Liver (tissue), 8 donors: ENCODE measurements at regions not wholly inside any gene's neighbourhood (a gene's known extent, or its start where the extent isn't known, plus 50 kb on each side); places are given as distances from the start of the nearest gene placed in this dataset.
"Not testable (repeated sequence)": the region's sequence is repeated elsewhere in the genome, so short reads cannot be mapped to it uniquely, and the experiment has no call there.

ENCODE experiments used
- DNase-seq: peaks from one replicate; pipeline ENCODE4 v3.0.0-alpha.2; 2017; ENCODE audit warnings: low spot score
- H3K27ac ChIP-seq, 2 donors: one replicate each; pipeline ENCODE4 v1.7.0; 2013; ENCODE audit warnings: inconsistent platforms in 2 of 2, low read length in 2 of 2, control low read depth in 1 of 2, low read depth in 1 of 2, mild to moderate bottlenecking in 1 of 2
- H3K27me3 ChIP-seq, 4 donors: one replicate each; pipeline versions ENCODE4 v1.6.1 to v1.7.0; 2013; ENCODE audit warnings: low read length in 3 of 4, inconsistent platforms in 1 of 4, mild to moderate bottlenecking in 1 of 4, moderate library complexity in 1 of 4; ENCODE audit not compliant: control insufficient read depth in 4 of 4, insufficient read depth in 4 of 4
- H3K36me3 ChIP-seq, 4 donors: one replicate each; pipeline versions ENCODE4 v1.6.1 to v1.7.0; 2013; ENCODE audit warnings: low read length in 3 of 4, mild to moderate bottlenecking in 3 of 4, low read depth in 1 of 4, moderate library complexity in 1 of 4; ENCODE audit not compliant: control insufficient read depth in 4 of 4, insufficient read depth in 3 of 4
- H3K4me1 ChIP-seq, 4 donors: one replicate each; pipeline versions ENCODE4 v1.6.1 to v1.7.0; 2013; ENCODE audit warnings: low read length in 3 of 4, mild to moderate bottlenecking in 3 of 4, moderate library complexity in 1 of 4; ENCODE audit not compliant: control insufficient read depth in 4 of 4, insufficient read depth in 4 of 4
- H3K4me3 ChIP-seq, 3 donors: one replicate each; pipeline versions ENCODE4 v1.6.1 to v1.7.0; 2013; ENCODE audit warnings: low read length in 3 of 3, control low read depth in 1 of 3, low read depth in 1 of 3, mild to moderate bottlenecking in 1 of 3
- H3K9ac ChIP-seq, 2 donors: one replicate each; pipeline ENCODE4 v1.7.0; 2013; ENCODE audit warnings: low read length in 2 of 2, mild to moderate bottlenecking in 2 of 2, moderate library complexity in 2 of 2, control low read depth in 1 of 2, low read depth in 1 of 2
- H3K9me3 ChIP-seq, 4 donors: one replicate each; pipeline versions ENCODE4 v1.6.1 to v1.7.0; 2013; ENCODE audit warnings: low read length in 3 of 4; ENCODE audit not compliant: control insufficient read depth in 4 of 4
- EGR1 ChIP-seq, 2 donors: IDR thresholded peaks; 2 replicates each; pipeline ENCODE4 v1.6.1; 2016 to 2018; ENCODE audit warnings: antibody characterized with exemption in 2 of 2, low read depth in 2 of 2
- FOXA1 ChIP-seq: IDR thresholded peaks from 2 replicates; pipeline ENCODE4 v1.6.1; 2016; ENCODE audit warnings: antibody characterized with exemption
- FOXA2 ChIP-seq: IDR thresholded peaks from 2 replicates; pipeline ENCODE4 v1.6.1; 2016; ENCODE audit warnings: antibody characterized with exemption
- GABPA ChIP-seq, 2 donors: IDR thresholded peaks in 1 of 2; conservative IDR thresholded peaks in 1 of 2; 2 replicates each; pipeline ENCODE4 v1.6.1; 2016; ENCODE audit warnings: antibody characterized with exemption in 2 of 2, mild to moderate bottlenecking in 1 of 2, moderate library complexity in 1 of 2
- HNF4A ChIP-seq, 2 donors: conservative IDR thresholded peaks; 2 replicates each; pipeline ENCODE4 v1.6.1; 2016; ENCODE audit warnings: antibody characterized with exemption in 2 of 2, mild to moderate bottlenecking in 2 of 2
- HNF4G ChIP-seq: IDR thresholded peaks from 2 replicates; pipeline ENCODE4 v1.6.1; 2016; ENCODE audit warnings: antibody characterized with exemption
- JUND ChIP-seq, 2 donors: IDR thresholded peaks; 2 replicates each; pipeline ENCODE4 v1.6.1; 2016; ENCODE audit warnings: antibody characterized with exemption in 2 of 2
- NR2F2 ChIP-seq: IDR thresholded peaks from 2 replicates; pipeline ENCODE4 v1.6.1; 2016; ENCODE audit warnings: antibody characterized with exemption
- RXRA ChIP-seq, 2 donors: IDR thresholded peaks; 2 replicates each; pipeline ENCODE4 v1.6.1; 2017 to 2018; ENCODE audit warnings: antibody characterized with exemption in 2 of 2, mild to moderate bottlenecking in 1 of 2
- SP1 ChIP-seq: IDR thresholded peaks from 2 replicates; pipeline ENCODE4 v1.6.1; 2018; ENCODE audit warnings: antibody characterized with exemption, mild to moderate bottlenecking
- TAF1 ChIP-seq: conservative IDR thresholded peaks from 2 replicates; pipeline ENCODE4 v1.6.1; 2016; ENCODE audit warnings: antibody characterized with exemption, mild to moderate bottlenecking
- YY1 ChIP-seq: IDR thresholded peaks from 2 replicates; pipeline ENCODE4 v1.6.1; 2016; ENCODE audit warnings: antibody characterized with exemption, mild to moderate bottlenecking
- WGBS: extraction: QIAGEN DNeasy Blood & Tissue Kit; methylation state at CpG from one replicate; pipeline ENCODE4 v1.1.7; 2013; 5-methylcytosine and 5-hydroxymethylcytosine counted together
- TF ChIP-seq, protein P1 (sequence below): IDR thresholded peaks from 2 replicates; pipeline ENCODE4 v1.6.1; 2016; ENCODE audit warnings: antibody characterized with exemption
- TF ChIP-seq, protein P2 (sequence below): IDR thresholded peaks from 2 replicates; pipeline ENCODE4 v1.6.1; 2016; ENCODE audit warnings: antibody characterized with exemption
- TF ChIP-seq, protein P3 (sequence below): fragments of 150-350 bp; IDR thresholded peaks from 2 replicates; pipeline ENCODE4 v1.5.1; 2017; ENCODE audit warnings: improper control_type of control experiment, low read depth, low read length; ENCODE audit not compliant: missing input control
- TF ChIP-seq, protein P4 (sequence below): IDR thresholded peaks from 2 replicates; pipeline ENCODE4 v1.6.1; 2016; ENCODE audit warnings: antibody characterized with exemption, mild to moderate bottlenecking
- donor health status: healthy.
- donor health status: healthy.
- donor health status: healthy.
- donor health status: healthy.
- donor health status: healthy.

DNA sequence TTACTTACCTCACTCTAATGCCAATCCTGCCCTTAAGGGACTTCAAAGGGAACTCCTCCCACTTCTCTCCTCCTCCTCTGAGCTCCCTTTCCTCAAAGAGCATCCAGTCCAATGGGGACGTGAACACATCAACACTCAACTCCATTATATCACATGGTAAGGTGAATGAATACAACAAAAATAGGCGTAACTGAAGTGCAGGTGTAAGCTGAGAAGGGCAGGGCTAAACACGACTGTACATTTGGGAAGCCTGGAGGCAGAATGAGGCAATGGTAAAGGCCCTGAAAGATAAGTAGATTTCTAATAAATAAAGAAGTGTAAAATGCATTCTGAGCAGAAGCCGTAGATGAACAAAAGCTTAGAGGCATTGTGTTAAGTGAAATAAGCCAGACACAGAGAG lies 226.1 kb upstream of the TRIB2 start:
- Histone ChIP-seq H3K36me3 (no peaks in the 10 kb centered on the region), H3K9me3 (no peaks in the 10 kb centered on the region), H3K9ac (no peak overlapping the region), H3K27me3 (no peaks in the 10 kb centered on the region), H3K4me3 (no peak overlapping the region), H3K27ac (no peak overlapping the region), H3K4me1 (no peaks in the 10 kb centered on the region)
- 92% methylated on average over 4 of the region's 4 CpGs for WGBS
- DNase-seq, result no peak
- TF ChIP-seq TAF1 (no peak), JUND (IDR thresholded peaks at IDR 0.05) (no peak), FOXA2 (no peak), FOXA1 (no peak), EGR1 (IDR thresholded peaks at IDR 0.05; ENCODE audit: low read depth in 2 of 2) (no peak), RXRA (IDR thresholded peaks at IDR 0.05) (no peak), HNF4A (conservative IDR thresholded peaks at IDR 0.05) (no peak), YY1 (no peak)
- TF ChIP-seq, protein P1, sequence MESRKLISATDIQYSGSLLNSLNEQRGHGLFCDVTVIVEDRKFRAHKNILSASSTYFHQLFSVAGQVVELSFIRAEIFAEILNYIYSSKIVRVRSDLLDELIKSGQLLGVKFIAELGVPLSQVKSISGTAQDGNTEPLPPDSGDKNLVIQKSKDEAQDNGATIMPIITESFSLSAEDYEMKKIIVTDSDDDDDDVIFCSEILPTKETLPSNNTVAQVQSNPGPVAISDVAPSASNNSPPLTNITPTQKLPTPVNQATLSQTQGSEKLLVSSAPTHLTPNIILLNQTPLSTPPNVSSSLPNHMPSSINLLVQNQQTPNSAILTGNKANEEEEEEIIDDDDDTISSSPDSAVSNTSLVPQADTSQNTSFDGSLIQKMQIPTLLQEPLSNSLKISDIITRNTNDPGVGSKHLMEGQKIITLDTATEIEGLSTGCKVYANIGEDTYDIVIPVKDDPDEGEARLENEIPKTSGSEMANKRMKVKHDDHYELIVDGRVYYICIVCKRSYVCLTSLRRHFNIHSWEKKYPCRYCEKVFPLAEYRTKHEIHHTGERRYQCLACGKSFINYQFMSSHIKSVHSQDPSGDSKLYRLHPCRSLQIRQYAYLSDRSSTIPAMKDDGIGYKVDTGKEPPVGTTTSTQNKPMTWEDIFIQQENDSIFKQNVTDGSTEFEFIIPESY, result no peak
- TF ChIP-seq, protein P2, sequence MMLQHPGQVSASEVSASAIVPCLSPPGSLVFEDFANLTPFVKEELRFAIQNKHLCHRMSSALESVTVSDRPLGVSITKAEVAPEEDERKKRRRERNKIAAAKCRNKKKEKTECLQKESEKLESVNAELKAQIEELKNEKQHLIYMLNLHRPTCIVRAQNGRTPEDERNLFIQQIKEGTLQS, result no peak
- TF ChIP-seq, protein P3, sequence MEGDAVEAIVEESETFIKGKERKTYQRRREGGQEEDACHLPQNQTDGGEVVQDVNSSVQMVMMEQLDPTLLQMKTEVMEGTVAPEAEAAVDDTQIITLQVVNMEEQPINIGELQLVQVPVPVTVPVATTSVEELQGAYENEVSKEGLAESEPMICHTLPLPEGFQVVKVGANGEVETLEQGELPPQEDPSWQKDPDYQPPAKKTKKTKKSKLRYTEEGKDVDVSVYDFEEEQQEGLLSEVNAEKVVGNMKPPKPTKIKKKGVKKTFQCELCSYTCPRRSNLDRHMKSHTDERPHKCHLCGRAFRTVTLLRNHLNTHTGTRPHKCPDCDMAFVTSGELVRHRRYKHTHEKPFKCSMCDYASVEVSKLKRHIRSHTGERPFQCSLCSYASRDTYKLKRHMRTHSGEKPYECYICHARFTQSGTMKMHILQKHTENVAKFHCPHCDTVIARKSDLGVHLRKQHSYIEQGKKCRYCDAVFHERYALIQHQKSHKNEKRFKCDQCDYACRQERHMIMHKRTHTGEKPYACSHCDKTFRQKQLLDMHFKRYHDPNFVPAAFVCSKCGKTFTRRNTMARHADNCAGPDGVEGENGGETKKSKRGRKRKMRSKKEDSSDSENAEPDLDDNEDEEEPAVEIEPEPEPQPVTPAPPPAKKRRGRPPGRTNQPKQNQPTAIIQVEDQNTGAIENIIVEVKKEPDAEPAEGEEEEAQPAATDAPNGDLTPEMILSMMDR, result no peak

DNA sequence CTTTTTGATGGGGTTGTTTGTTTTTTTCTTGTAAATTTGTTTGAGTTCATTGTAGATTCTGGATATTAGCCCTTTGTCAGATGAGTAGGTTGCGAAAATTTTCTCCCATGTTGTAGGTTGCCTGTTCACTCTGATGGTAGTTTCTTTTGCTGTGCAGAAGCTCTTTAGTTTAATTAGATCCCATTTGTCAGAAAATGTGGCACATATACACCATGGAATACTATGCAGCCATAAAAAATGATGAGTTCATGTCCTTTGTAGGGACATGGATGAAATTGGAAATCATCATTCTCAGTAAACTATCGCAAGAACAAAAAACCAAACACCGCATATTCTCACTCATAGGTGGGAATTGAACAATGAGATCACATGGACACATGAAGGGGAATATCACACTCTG lies 224.4 kb upstream of the TRIB2 start:
- not testable (repeated sequence) for H3K27me3 ChIP-seq, DNase-seq, H3K36me3 ChIP-seq, H3K4me3 ChIP-seq, H3K27ac ChIP-seq, H3K4me1 ChIP-seq, H3K9me3 ChIP-seq, H3K9ac ChIP-seq
- WGBS, result no CpG with 5 or more reads among the region's 3 CpGs

DNA sequence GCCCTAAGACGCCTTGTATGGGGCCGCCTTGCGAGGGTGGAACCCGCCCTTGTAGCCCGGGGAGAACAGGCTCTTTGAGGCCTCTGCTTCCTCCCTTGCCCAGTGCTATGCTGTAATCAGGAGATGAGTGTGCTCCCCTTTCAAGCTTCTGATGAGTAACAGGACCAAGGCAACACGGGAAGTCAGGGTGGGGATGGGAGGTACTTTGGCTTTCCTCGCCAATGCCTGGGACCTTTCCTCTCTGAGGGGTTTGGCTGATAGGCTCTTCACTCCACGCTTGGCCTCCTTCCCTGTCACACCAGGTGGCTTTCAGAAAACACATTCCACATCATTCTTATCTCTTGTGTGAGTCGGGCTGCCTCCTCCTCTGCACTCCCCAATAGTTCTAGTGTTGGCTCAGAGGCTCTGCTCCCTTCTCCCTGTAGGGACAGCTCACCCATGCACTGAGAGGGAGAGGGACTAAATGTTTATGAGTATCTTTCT lies 223.7 kb upstream of the TRIB2 start:
- H3K9me3 ChIP-seq, result no peaks in the 10 kb centered on the region
- no peak overlapping the region for H3K27ac ChIP-seq
- 78% methylated on average over 9 of the region's 9 CpGs for WGBS
- H3K4me3 ChIP-seq, result no peak overlapping the region
- H3K27me3 ChIP-seq, result no peaks in the 10 kb centered on the region
- TF ChIP-seq, protein P1, result no peak
- TF ChIP-seq GABPA (IDR thresholded peaks at IDR 0.05 in 1 of 2, conservative IDR thresholded peaks at IDR 0.05 in 1 of 2) (no peak), HNF4G (no peak), FOXA1 (no peak), FOXA2 (no peak), NR2F2 (no peak), HNF4A (conservative IDR thresholded peaks at IDR 0.05) (no peak), SP1 (no peak), RXRA (IDR thresholded peaks at IDR 0.05) (no peak)
- TF ChIP-seq, protein P4, sequence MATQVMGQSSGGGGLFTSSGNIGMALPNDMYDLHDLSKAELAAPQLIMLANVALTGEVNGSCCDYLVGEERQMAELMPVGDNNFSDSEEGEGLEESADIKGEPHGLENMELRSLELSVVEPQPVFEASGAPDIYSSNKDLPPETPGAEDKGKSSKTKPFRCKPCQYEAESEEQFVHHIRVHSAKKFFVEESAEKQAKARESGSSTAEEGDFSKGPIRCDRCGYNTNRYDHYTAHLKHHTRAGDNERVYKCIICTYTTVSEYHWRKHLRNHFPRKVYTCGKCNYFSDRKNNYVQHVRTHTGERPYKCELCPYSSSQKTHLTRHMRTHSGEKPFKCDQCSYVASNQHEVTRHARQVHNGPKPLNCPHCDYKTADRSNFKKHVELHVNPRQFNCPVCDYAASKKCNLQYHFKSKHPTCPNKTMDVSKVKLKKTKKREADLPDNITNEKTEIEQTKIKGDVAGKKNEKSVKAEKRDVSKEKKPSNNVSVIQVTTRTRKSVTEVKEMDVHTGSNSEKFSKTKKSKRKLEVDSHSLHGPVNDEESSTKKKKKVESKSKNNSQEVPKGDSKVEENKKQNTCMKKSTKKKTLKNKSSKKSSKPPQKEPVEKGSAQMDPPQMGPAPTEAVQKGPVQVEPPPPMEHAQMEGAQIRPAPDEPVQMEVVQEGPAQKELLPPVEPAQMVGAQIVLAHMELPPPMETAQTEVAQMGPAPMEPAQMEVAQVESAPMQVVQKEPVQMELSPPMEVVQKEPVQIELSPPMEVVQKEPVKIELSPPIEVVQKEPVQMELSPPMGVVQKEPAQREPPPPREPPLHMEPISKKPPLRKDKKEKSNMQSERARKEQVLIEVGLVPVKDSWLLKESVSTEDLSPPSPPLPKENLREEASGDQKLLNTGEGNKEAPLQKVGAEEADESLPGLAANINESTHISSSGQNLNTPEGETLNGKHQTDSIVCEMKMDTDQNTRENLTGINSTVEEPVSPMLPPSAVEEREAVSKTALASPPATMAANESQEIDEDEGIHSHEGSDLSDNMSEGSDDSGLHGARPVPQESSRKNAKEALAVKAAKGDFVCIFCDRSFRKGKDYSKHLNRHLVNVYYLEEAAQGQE, result no peak
- H3K9ac ChIP-seq, result no peak overlapping the region
- DNase-seq, result no peak
- H3K4me1 ChIP-seq, result no peaks in the 10 kb centered on the region
- no peaks in the 10 kb centered on the region for H3K36me3 ChIP-seq
